Liver (tissue), 8 donors: ENCODE measurements at regions not wholly inside any gene's neighbourhood (a gene's known extent, or its start where the extent isn't known, plus 50 kb on each side); places are given as distances from the start of the nearest gene placed in this dataset.

Experiments used
- DNase-seq: peaks from one replicate; pipeline ENCODE4 v3.0.0-alpha.2; 2017; ENCODE audit warnings: low spot score
- H3K27ac ChIP-seq, 2 donors: one replicate each; pipeline ENCODE4 v1.7.0; 2013; ENCODE audit warnings: inconsistent platforms in 2 of 2, low read length in 2 of 2, control low read depth in 1 of 2, low read depth in 1 of 2, mild to moderate bottlenecking in 1 of 2
- H3K27me3 ChIP-seq, 4 donors: one replicate each; pipeline versions ENCODE4 v1.6.1 to v1.7.0; 2013; ENCODE audit warnings: low read length in 3 of 4, inconsistent platforms in 1 of 4, mild to moderate bottlenecking in 1 of 4, moderate library complexity in 1 of 4; ENCODE audit not compliant: control insufficient read depth in 4 of 4, insufficient read depth in 4 of 4
- H3K36me3 ChIP-seq, 4 donors: one replicate each; pipeline versions ENCODE4 v1.6.1 to v1.7.0; 2013; ENCODE audit warnings: low read length in 3 of 4, mild to moderate bottlenecking in 3 of 4, low read depth in 1 of 4, moderate library complexity in 1 of 4; ENCODE audit not compliant: control insufficient read depth in 4 of 4, insufficient read depth in 3 of 4
- H3K4me1 ChIP-seq, 4 donors: one replicate each; pipeline versions ENCODE4 v1.6.1 to v1.7.0; 2013; ENCODE audit warnings: low read length in 3 of 4, mild to moderate bottlenecking in 3 of 4, moderate library complexity in 1 of 4; ENCODE audit not compliant: control insufficient read depth in 4 of 4, insufficient read depth in 4 of 4
- H3K4me3 ChIP-seq, 3 donors: one replicate each; pipeline versions ENCODE4 v1.6.1 to v1.7.0; 2013; ENCODE audit warnings: low read length in 3 of 3, control low read depth in 1 of 3, low read depth in 1 of 3, mild to moderate bottlenecking in 1 of 3
- H3K9ac ChIP-seq, 2 donors: one replicate each; pipeline ENCODE4 v1.7.0; 2013; ENCODE audit warnings: low read length in 2 of 2, mild to moderate bottlenecking in 2 of 2, moderate library complexity in 2 of 2, control low read depth in 1 of 2, low read depth in 1 of 2
- H3K9me3 ChIP-seq, 4 donors: one replicate each; pipeline versions ENCODE4 v1.6.1 to v1.7.0; 2013; ENCODE audit warnings: low read length in 3 of 4; ENCODE audit not compliant: control insufficient read depth in 4 of 4
- ATF3 ChIP-seq: IDR thresholded peaks from 2 replicates; pipeline ENCODE4 v1.6.1; 2016; ENCODE audit warnings: antibody characterized with exemption
- CTCF ChIP-seq: fragments of 150-350 bp; IDR thresholded peaks from 2 replicates; pipeline ENCODE4 v1.5.1; 2017; ENCODE audit warnings: improper control_type of control experiment, low read depth, low read length; ENCODE audit not compliant: missing input control
- EGR1 ChIP-seq, 2 donors: IDR thresholded peaks; 2 replicates each; pipeline ENCODE4 v1.6.1; 2016 to 2018; ENCODE audit warnings: antibody characterized with exemption in 2 of 2, low read depth in 2 of 2
- FOXA1 ChIP-seq: IDR thresholded peaks from 2 replicates; pipeline ENCODE4 v1.6.1; 2016; ENCODE audit warnings: antibody characterized with exemption
- FOXA2 ChIP-seq: IDR thresholded peaks from 2 replicates; pipeline ENCODE4 v1.6.1; 2016; ENCODE audit warnings: antibody characterized with exemption
- GABPA ChIP-seq, 2 donors: IDR thresholded peaks in 1 of 2; conservative IDR thresholded peaks in 1 of 2; 2 replicates each; pipeline ENCODE4 v1.6.1; 2016; ENCODE audit warnings: antibody characterized with exemption in 2 of 2, mild to moderate bottlenecking in 1 of 2, moderate library complexity in 1 of 2
- HNF4A ChIP-seq, 2 donors: conservative IDR thresholded peaks; 2 replicates each; pipeline ENCODE4 v1.6.1; 2016; ENCODE audit warnings: antibody characterized with exemption in 2 of 2, mild to moderate bottlenecking in 2 of 2
- HNF4G ChIP-seq: IDR thresholded peaks from 2 replicates; pipeline ENCODE4 v1.6.1; 2016; ENCODE audit warnings: antibody characterized with exemption
- JUND ChIP-seq, 2 donors: IDR thresholded peaks; 2 replicates each; pipeline ENCODE4 v1.6.1; 2016; ENCODE audit warnings: antibody characterized with exemption in 2 of 2
- MAX ChIP-seq: IDR thresholded peaks from 2 replicates; pipeline ENCODE4 v1.6.1; 2016; ENCODE audit warnings: antibody characterized with exemption
- NR2F2 ChIP-seq: IDR thresholded peaks from 2 replicates; pipeline ENCODE4 v1.6.1; 2016; ENCODE audit warnings: antibody characterized with exemption
- RXRA ChIP-seq, 2 donors: IDR thresholded peaks; 2 replicates each; pipeline ENCODE4 v1.6.1; 2017 to 2018; ENCODE audit warnings: antibody characterized with exemption in 2 of 2, mild to moderate bottlenecking in 1 of 2
- SP1 ChIP-seq: IDR thresholded peaks from 2 replicates; pipeline ENCODE4 v1.6.1; 2018; ENCODE audit warnings: antibody characterized with exemption, mild to moderate bottlenecking
- TAF1 ChIP-seq: conservative IDR thresholded peaks from 2 replicates; pipeline ENCODE4 v1.6.1; 2016; ENCODE audit warnings: antibody characterized with exemption, mild to moderate bottlenecking
- YY1 ChIP-seq: IDR thresholded peaks from 2 replicates; pipeline ENCODE4 v1.6.1; 2016; ENCODE audit warnings: antibody characterized with exemption, mild to moderate bottlenecking
- WGBS: extraction: QIAGEN DNeasy Blood & Tissue Kit; methylation state at CpG from one replicate; pipeline ENCODE4 v1.1.7; 2013; 5-methylcytosine and 5-hydroxymethylcytosine counted together
- TF ChIP-seq, protein P1 (sequence below): IDR thresholded peaks from 2 replicates; pipeline ENCODE4 v1.6.1; 2016; ENCODE audit warnings: antibody characterized with exemption
- TF ChIP-seq, protein P2 (sequence below): IDR thresholded peaks from 2 replicates; pipeline ENCODE4 v1.6.1; 2016; ENCODE audit warnings: antibody characterized with exemption, mild to moderate bottlenecking
- donor health status: healthy.
- donor health status: healthy.
- donor health status: healthy.
- donor health status: healthy.
- donor health status: healthy.

- WGBS, result 88% methylated on average over 7 of the region's 7 CpGs
- DNase-seq, result no peak
- Histone ChIP-seq H3K27me3 (no peaks in the 10 kb centered on the region), H3K9ac (no peak overlapping the region), H3K9me3 (no peaks in the 10 kb centered on the region), H3K27ac (no peak overlapping the region), H3K4me1 (peaks cover 1 to 11% (median 10%) of the 10 kb centered on the region in 4 donors), H3K4me3 (no peak overlapping the region), H3K36me3 (no peaks in the 10 kb centered on the region)
- TF ChIP-seq ATF3 (no peak), FOXA2 (no peak), NR2F2 (no peak), MAX (no peak), HNF4A (conservative IDR thresholded peaks at IDR 0.05) (no peak), TAF1 (no peak), JUND (IDR thresholded peaks at IDR 0.05) (no peak), GABPA (IDR thresholded peaks at IDR 0.05 in 1 of 2, conservative IDR thresholded peaks at IDR 0.05 in 1 of 2) (no peak), EGR1 (IDR thresholded peaks at IDR 0.05; ENCODE audit: low read depth in 2 of 2) (no peak)
Measured at GRCh38 chr17:28252436-28252835, 66.6 kb upstream of the TMEM97 start.

DNA sequence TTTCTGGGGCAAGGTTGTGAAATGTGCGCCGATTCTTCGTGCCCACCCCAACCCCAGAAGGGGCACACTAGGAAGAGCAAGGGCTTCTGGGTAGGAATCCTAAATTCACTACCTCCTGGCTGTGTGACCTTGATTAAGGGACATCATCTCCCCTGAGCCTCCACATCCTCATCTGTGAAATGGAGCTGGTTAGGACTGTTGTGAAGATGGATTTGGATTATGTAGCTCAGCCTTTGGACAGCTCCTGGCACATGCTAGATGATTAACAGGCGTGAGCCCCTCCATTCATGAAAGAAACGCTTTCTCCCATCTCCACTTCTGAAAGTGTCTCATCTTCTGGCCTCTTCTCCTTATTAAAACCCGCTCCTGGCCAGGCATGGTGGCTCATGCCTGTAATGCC is 65.3 kb upstream of the TMEM97 start:
- Histone ChIP-seq H3K9ac (no peak overlapping the region), H3K4me1 (peaks cover 3 to 22% (median 21%) of the 10 kb centered on the region in 4 donors), H3K36me3 (no peaks in the 10 kb centered on the region), H3K4me3 (no peak overlapping the region), H3K9me3 (no peaks in the 10 kb centered on the region), H3K27ac (no peak overlapping the region), H3K27me3 (no peaks in the 10 kb centered on the region)
- 94% methylated on average over 6 of the region's 6 CpGs for WGBS
- no peak for DNase-seq
- TF ChIP-seq TAF1 (no peak), ATF3 (no peak), FOXA1 (no peak), GABPA (IDR thresholded peaks at IDR 0.05 in 1 of 2, conservative IDR thresholded peaks at IDR 0.05 in 1 of 2) (no peak), NR2F2 (no peak), EGR1 (IDR thresholded peaks at IDR 0.05; ENCODE audit: low read depth in 2 of 2) (no peak), HNF4A (conservative IDR thresholded peaks at IDR 0.05) (no peak), JUND (IDR thresholded peaks at IDR 0.05) (no peak), HNF4G (no peak), CTCF (no peak), SP1 (no peak)
- TF ChIP-seq, protein P1, sequence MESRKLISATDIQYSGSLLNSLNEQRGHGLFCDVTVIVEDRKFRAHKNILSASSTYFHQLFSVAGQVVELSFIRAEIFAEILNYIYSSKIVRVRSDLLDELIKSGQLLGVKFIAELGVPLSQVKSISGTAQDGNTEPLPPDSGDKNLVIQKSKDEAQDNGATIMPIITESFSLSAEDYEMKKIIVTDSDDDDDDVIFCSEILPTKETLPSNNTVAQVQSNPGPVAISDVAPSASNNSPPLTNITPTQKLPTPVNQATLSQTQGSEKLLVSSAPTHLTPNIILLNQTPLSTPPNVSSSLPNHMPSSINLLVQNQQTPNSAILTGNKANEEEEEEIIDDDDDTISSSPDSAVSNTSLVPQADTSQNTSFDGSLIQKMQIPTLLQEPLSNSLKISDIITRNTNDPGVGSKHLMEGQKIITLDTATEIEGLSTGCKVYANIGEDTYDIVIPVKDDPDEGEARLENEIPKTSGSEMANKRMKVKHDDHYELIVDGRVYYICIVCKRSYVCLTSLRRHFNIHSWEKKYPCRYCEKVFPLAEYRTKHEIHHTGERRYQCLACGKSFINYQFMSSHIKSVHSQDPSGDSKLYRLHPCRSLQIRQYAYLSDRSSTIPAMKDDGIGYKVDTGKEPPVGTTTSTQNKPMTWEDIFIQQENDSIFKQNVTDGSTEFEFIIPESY, result no peak

DNA sequence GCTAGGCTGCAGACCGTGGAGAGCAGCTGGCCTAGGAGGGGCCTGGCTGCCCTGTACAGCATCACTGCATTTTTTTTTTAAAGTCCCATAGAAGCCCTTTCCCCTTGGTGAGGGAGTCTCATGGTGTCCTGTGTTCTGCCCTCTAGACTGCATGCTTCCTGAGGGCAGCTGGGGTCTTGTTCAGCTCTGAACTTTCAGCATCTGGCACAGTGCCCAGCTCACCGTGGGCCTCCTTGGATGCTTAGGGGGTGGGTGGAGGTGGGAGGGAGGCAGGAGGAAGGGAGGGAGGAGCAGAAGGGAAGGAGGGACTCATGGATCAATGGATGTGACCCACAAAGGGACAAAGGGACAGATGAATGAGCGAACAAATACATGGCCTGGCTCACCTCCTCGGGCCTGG is 63.4 kb upstream of the TMEM97 start:
- H3K4me3 ChIP-seq, result no peak overlapping the region
- H3K27ac ChIP-seq, result no peak overlapping the region
- H3K9me3 ChIP-seq, result no peaks in the 10 kb centered on the region
- peaks cover 9 to 36% (median 31%) of the 10 kb centered on the region in 4 donors for H3K4me1 ChIP-seq
- H3K36me3 ChIP-seq, result no peaks in the 10 kb centered on the region
- WGBS, result 68% methylated on average over 4 of the region's 4 CpGs
- no peak for DNase-seq
- no peak overlapping the region for H3K9ac ChIP-seq
- no peaks in the 10 kb centered on the region for H3K27me3 ChIP-seq
- no peak for TF ChIP-seq HNF4G
- TF ChIP-seq GABPA (IDR thresholded peaks at IDR 0.05 in 1 of 2, conservative IDR thresholded peaks at IDR 0.05 in 1 of 2), result no peak
- no peak for TF ChIP-seq TAF1
- TF ChIP-seq, protein P2, sequence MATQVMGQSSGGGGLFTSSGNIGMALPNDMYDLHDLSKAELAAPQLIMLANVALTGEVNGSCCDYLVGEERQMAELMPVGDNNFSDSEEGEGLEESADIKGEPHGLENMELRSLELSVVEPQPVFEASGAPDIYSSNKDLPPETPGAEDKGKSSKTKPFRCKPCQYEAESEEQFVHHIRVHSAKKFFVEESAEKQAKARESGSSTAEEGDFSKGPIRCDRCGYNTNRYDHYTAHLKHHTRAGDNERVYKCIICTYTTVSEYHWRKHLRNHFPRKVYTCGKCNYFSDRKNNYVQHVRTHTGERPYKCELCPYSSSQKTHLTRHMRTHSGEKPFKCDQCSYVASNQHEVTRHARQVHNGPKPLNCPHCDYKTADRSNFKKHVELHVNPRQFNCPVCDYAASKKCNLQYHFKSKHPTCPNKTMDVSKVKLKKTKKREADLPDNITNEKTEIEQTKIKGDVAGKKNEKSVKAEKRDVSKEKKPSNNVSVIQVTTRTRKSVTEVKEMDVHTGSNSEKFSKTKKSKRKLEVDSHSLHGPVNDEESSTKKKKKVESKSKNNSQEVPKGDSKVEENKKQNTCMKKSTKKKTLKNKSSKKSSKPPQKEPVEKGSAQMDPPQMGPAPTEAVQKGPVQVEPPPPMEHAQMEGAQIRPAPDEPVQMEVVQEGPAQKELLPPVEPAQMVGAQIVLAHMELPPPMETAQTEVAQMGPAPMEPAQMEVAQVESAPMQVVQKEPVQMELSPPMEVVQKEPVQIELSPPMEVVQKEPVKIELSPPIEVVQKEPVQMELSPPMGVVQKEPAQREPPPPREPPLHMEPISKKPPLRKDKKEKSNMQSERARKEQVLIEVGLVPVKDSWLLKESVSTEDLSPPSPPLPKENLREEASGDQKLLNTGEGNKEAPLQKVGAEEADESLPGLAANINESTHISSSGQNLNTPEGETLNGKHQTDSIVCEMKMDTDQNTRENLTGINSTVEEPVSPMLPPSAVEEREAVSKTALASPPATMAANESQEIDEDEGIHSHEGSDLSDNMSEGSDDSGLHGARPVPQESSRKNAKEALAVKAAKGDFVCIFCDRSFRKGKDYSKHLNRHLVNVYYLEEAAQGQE, result no peak
- TF ChIP-seq, protein P1, result no peak
- no peak for TF ChIP-seq FOXA2
- TF ChIP-seq HNF4A (conservative IDR thresholded peaks at IDR 0.05), result no peak
- no peak for TF ChIP-seq YY1
- no peak for TF ChIP-seq JUND (IDR thresholded peaks at IDR 0.05)
- TF ChIP-seq RXRA (IDR thresholded peaks at IDR 0.05), result no peak
- no peak for TF ChIP-seq FOXA1
